ENCODE measurements at regions not wholly inside any gene's neighbourhood (a gene's known extent, or its start where the extent isn't known, plus 50 kb on each side); places are given as distances from the start of the nearest gene placed in this dataset.

DNA sequence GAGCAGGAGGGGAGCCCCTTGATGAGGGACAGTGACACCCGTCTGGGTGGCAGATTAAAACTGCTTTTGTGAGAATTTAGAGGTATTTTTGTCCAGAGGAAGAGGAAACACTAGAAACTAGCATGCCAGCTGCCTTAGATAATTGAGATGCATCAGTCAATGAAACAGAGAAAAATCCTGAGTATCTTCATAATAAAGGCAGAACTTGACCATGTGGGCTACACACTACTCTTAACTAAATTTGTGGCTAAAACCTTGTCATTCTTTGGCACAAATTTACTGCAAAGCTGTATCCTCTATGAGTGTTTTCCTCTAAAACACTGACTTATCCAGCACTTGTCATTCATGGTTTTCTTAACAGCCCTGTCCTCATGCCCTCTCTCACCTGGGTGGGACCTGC, 259.7 kb upstream of the TPM1 start:
- TF ChIP-seq, protein P1, sequence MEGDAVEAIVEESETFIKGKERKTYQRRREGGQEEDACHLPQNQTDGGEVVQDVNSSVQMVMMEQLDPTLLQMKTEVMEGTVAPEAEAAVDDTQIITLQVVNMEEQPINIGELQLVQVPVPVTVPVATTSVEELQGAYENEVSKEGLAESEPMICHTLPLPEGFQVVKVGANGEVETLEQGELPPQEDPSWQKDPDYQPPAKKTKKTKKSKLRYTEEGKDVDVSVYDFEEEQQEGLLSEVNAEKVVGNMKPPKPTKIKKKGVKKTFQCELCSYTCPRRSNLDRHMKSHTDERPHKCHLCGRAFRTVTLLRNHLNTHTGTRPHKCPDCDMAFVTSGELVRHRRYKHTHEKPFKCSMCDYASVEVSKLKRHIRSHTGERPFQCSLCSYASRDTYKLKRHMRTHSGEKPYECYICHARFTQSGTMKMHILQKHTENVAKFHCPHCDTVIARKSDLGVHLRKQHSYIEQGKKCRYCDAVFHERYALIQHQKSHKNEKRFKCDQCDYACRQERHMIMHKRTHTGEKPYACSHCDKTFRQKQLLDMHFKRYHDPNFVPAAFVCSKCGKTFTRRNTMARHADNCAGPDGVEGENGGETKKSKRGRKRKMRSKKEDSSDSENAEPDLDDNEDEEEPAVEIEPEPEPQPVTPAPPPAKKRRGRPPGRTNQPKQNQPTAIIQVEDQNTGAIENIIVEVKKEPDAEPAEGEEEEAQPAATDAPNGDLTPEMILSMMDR (IDR thresholded peaks at IDR 0.05): no peak
- TF ChIP-seq EZH2 (IDR thresholded peaks at IDR 0.05; ENCODE audit: borderline replicate concordance, insufficient read depth, low read depth, low read length, poor library complexity, severe bottlenecking): no peak

All from B cell (primary cell).